Activated B cell treated with CpG ODN at 0.5 μM for 24 hours (primary cell): ENCODE measurements at regions not wholly inside any gene's neighbourhood (a gene's known extent, or its start where the extent isn't known, plus 50 kb on each side); places are given as distances from the start of the nearest gene placed in this dataset.

ENCODE experiments used
- ATAC-seq: fragments of 200-7000 bp; cut with Tn5 transposase; one replicate; pipeline ENCODE4 v1.10.0; 2021; ENCODE audit warnings: low read depth, mild to moderate bottlenecking, moderate library complexity
- CTCF ChIA-PET: fragments of 350-600 bp; sonication (Branson Sonifier 250); formaldehyde crosslinking; loops from one replicate; lab custom pipeline; 2021; ENCODE audit warnings: antibody characterized with exemption; lab: Charles Lee
- POLR2A ChIA-PET: fragments of 350-600 bp; sonication (Branson Sonifier 250); formaldehyde crosslinking; loops from one replicate; lab custom pipeline; 2021; ENCODE audit warnings: antibody characterized with exemption; lab: Charles Lee
- DNase-seq: peaks from one replicate; pipeline ENCODE4 v3.0.0; 2022
- H3K27ac Mint-ChIP-seq: one replicate; pipeline ENCODE4 v1.8.0; 2020; ENCODE audit warnings: mixed read lengths
- H3K27me3 Mint-ChIP-seq: one replicate; pipeline ENCODE4 v1.8.0; 2021; ENCODE audit warnings: mixed read lengths
- H3K36me3 Mint-ChIP-seq: one replicate; pipeline ENCODE4 v1.8.0; 2021; ENCODE audit warnings: low read depth, mixed read lengths
- H3K4me1 Mint-ChIP-seq: one replicate; pipeline ENCODE4 v1.8.0; 2021; ENCODE audit warnings: mixed read lengths
- H3K4me3 Mint-ChIP-seq: one replicate; pipeline ENCODE4 v1.8.0; 2020; ENCODE audit warnings: mild to moderate bottlenecking, mixed read lengths
- H3K9me3 Mint-ChIP-seq: one replicate; pipeline ENCODE4 v1.8.0; 2020; ENCODE audit warnings: mixed read lengths
- intact Hi-C: fragments of 100-400 bp; cut with micrococcal nuclease; formaldehyde crosslinking; loops from one replicate; pipeline ENCODE4 v1.15.1; 2024
- TF ChIP-seq, protein P1 (sequence below): fragments of 200-600 bp; IDR thresholded peaks from one replicate; pipeline ENCODE4 v1.8.0; 2022; ENCODE audit warnings: antibody characterized with exemption, mild to moderate bottlenecking

DNA sequence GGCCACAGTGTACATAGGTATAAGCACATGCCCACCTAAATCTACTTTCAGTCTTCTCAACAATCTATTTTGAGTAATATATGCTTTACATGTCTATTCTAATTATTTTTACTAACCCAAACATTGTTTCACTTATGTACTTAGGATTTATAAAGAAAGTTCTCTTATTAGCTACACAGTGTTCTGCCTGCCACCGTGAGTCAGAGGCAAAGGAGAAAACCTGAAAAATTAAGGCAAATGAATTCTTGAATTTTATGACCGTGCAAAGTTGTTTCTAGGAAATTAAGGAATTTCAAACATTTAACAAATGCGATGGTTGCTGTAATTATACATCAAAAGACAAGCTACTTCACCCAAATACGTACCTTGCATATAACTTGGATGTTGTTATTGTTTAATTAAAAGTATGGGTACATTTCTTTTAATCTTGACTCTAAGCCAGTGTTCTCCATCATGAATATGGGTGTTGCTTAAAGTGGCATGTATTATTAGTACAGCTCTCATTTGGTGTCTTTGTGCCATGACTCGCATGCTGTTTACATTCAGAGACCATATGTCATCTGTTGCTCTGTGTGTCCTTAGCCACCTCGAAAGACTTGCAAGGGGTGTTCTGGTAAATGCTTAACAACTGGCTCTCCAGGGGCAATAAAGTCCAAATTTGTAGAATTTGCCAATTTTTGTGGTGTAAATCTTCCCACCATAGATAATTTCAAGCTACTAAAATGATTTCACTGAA, 154.3 kb upstream of the FN1 start:
- no peaks in the 10 kb centered on the region for H3K36me3 Mint-ChIP-seq
- intact Hi-C loops, result no loop called here
- ChIA-PET CTCF (no interaction called here), POLR2A (no interaction called here)
- H3K4me1 Mint-ChIP-seq, result no peaks in the 10 kb centered on the region
- H3K27ac Mint-ChIP-seq, result no peak overlapping the region
- TF ChIP-seq, protein P1, sequence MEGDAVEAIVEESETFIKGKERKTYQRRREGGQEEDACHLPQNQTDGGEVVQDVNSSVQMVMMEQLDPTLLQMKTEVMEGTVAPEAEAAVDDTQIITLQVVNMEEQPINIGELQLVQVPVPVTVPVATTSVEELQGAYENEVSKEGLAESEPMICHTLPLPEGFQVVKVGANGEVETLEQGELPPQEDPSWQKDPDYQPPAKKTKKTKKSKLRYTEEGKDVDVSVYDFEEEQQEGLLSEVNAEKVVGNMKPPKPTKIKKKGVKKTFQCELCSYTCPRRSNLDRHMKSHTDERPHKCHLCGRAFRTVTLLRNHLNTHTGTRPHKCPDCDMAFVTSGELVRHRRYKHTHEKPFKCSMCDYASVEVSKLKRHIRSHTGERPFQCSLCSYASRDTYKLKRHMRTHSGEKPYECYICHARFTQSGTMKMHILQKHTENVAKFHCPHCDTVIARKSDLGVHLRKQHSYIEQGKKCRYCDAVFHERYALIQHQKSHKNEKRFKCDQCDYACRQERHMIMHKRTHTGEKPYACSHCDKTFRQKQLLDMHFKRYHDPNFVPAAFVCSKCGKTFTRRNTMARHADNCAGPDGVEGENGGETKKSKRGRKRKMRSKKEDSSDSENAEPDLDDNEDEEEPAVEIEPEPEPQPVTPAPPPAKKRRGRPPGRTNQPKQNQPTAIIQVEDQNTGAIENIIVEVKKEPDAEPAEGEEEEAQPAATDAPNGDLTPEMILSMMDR, result no peak
- no peak for DNase-seq
- H3K27me3 Mint-ChIP-seq, result peaks cover 4% of the 10 kb centered on the region
- no peak overlapping the region for H3K4me3 Mint-ChIP-seq
- H3K9me3 Mint-ChIP-seq, result no peaks in the 10 kb centered on the region
- no peak for ATAC-seq

GRCh38 chr2:215583881-215584280, 148.0 kb upstream of the FN1 start:
- no peak for ATAC-seq
- H3K27me3 Mint-ChIP-seq, result peaks cover 6% of the 10 kb centered on the region
- H3K4me3 Mint-ChIP-seq, result no peak overlapping the region
- H3K4me1 Mint-ChIP-seq, result no peaks in the 10 kb centered on the region
- no peak for DNase-seq
- no peaks in the 10 kb centered on the region for H3K9me3 Mint-ChIP-seq
- CTCF ChIA-PET, result no interaction called here
- intact Hi-C loops, result no loop called here
- H3K27ac Mint-ChIP-seq, result no peak overlapping the region
- H3K36me3 Mint-ChIP-seq, result no peaks in the 10 kb centered on the region
- POLR2A ChIA-PET, result no interaction called here
- TF ChIP-seq, protein P1, result no peak

- no peaks in the 10 kb centered on the region for H3K36me3 Mint-ChIP-seq
- H3K4me1 Mint-ChIP-seq, result no peaks in the 10 kb centered on the region
- intact Hi-C loops, result no loop called here
- no peak overlapping the region for H3K4me3 Mint-ChIP-seq
- H3K27me3 Mint-ChIP-seq, result peaks cover 6% of the 10 kb centered on the region
- ChIA-PET CTCF (no interaction called here), POLR2A (no interaction called here)
- H3K27ac Mint-ChIP-seq, result no peak overlapping the region
- TF ChIP-seq, protein P1, result no peak
- no peak for DNase-seq
- no peaks in the 10 kb centered on the region for H3K9me3 Mint-ChIP-seq
- no peak for ATAC-seq
These were observed 143.9 kb upstream of the FN1 start for GRCh38 chr2:215579809-215580208.

DNA sequence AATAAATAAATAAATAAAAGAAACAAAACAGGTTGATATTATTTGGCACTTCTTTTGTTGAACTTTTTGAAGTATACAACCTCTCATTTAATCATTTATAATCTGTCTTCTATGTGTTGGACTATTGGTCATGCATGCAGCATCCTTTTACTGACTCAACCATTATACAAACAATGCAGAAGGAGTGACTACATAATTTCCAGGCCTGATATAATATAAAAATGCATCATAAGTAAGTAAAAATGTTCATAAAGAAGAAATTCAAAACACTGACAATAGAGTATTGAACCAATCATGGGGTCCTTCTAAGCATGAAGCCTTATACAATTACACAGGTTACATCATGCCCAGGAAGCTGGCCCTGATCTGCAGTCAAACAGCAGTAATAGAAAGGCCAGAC, 141.5 kb upstream of the FN1 start:
- Mint-ChIP-seq H3K27me3 (peaks cover 6% of the 10 kb centered on the region), H3K4me1 (no peaks in the 10 kb centered on the region), H3K9me3 (no peaks in the 10 kb centered on the region), H3K27ac (no peak overlapping the region), H3K36me3 (no peaks in the 10 kb centered on the region), H3K4me3 (no peak overlapping the region)
- ChIA-PET CTCF (no interaction called here), POLR2A (no interaction called here)
- TF ChIP-seq, protein P1, result no peak
- ATAC-seq (no peak), DNase-seq (no peak)
- intact Hi-C loops, result no loop called here

DNA sequence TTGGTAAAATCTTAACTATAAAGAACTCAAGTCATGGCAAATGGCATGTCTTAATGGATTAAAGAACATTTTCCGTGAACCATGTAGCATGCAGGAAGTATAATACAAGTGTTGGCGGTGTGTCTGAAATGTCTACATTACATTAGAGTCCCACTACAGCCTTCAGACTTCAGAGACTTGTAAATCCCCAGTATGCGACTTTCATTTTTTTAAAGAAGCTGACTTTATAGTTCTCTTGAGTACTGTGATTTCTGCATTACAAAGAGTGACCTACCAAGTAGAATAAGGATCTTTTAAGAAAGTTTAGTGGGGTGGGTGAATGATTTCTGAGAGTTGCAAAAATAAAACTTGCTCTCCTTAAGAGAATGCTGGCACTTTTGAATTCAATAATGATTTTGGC, 140.7 kb upstream of the FN1 start:
- intact Hi-C loops, result no loop called here
- Mint-ChIP-seq H3K4me3 (no peak overlapping the region), H3K9me3 (no peaks in the 10 kb centered on the region), H3K27me3 (peaks cover 8% of the 10 kb centered on the region), H3K27ac (no peak overlapping the region), H3K4me1 (no peaks in the 10 kb centered on the region), H3K36me3 (no peaks in the 10 kb centered on the region)
- ATAC-seq (no peak), DNase-seq (no peak)
- TF ChIP-seq, protein P1, result no peak
- CTCF ChIA-PET, result no interaction called here
- POLR2A ChIA-PET, result no interaction called here
